Prostate gland (tissue), 2 donors: ENCODE measurements at regions not wholly inside any gene's neighbourhood (a gene's known extent, or its start where the extent isn't known, plus 50 kb on each side); places are given as distances from the start of the nearest gene placed in this dataset.
"Not testable (repeated sequence)": the region's sequence is repeated elsewhere in the genome, so short reads cannot be mapped to it uniquely, and the experiment has no call there.

ENCODE experiments used
- DNase-seq: peaks from one replicate; pipeline ENCODE4 v3.0.0-alpha.2; 2019; ENCODE audit warnings: low spot score
- H3K27ac ChIP-seq, 2 donors: fragments of 200-600 bp; sonication (generic); 2 replicates each; pipeline ENCODE4 v1.5.1; 2017 to 2019
- H3K27me3 ChIP-seq: fragments of 200-600 bp; sonication (generic); replicated peaks from 2 replicates; pipeline ENCODE4 v1.5.1; 2019; ENCODE audit not compliant: insufficient read depth
- H3K36me3 ChIP-seq, 2 donors: fragments of 200-600 bp; sonication (generic); 1 replicate in 1 of 2; 2 replicates in 1 of 2; pipeline versions ENCODE4 v1.5.1 to v1.8.1; 2017 to 2019
- H3K4me1 ChIP-seq: fragments of 200-600 bp; sonication (generic); replicated peaks from 2 replicates; pipeline ENCODE4 v1.5.1; 2019
- H3K4me3 ChIP-seq, 2 donors: fragments of 200-600 bp; sonication (generic); 2 replicates each; pipeline ENCODE4 v1.5.1; 2017 to 2019
- H3K9me3 ChIP-seq: fragments of 200-600 bp; sonication (generic); 2 replicates; pipeline ENCODE4 v1.5.1; 2017
- POLR2A ChIP-seq: fragments of 450-650 bp; IDR thresholded peaks from one replicate; pipeline ENCODE4 v1.6.1; 2016; ENCODE audit warnings: antibody characterized with exemption, mild to moderate bottlenecking
- POLR2AphosphoS5 ChIP-seq: sonication (generic); formaldehyde crosslinking; IDR thresholded peaks from one replicate; pipeline ENCODE4 v1.6.1; 2017; ENCODE audit warnings: antibody characterized with exemption
- WGBS: methylation state at CpG from one replicate; pipeline ENCODE4 v1.1.5; 2018; 5-methylcytosine and 5-hydroxymethylcytosine counted together
- intact Hi-C: fragments of 100-400 bp; cut with DNase I; formaldehyde crosslinking; loops from one replicate; pipeline ENCODE4 v1.14.2; 2022
- TF ChIP-seq, protein P1 (sequence below), 4 experiments: fragments of 200-600 bp in 2 of 4; fragments of 450-650 bp in 2 of 4; sonication (generic) in 2 of 4; IDR thresholded peaks; 1 replicate in 3 of 4; 2 replicates in 1 of 4; pipeline ENCODE4 v1.5.1; 2016 to 2019; ENCODE audit warnings: antibody characterized with exemption in 4 of 4, mild to moderate bottlenecking in 2 of 4, moderate library complexity in 2 of 4

DNA sequence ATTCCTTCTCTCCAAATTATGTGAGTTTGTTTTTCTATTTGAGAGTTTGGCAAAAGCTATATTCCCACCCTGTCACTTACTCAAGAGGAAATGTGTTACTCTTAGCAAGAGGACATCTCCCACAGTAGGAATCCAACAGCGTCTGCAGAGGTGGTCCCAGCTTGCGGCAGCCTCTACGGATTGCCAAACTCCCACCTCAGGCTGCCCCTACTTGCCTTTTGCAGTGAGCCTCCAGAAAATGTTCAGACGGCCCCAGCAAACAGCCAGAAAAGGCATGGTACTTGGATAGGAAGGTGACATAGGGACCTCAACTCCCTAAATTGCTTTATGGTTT is 158.4 kb downstream of the SUCLG1 start:
- intact Hi-C loops = no loop called here
- DNase-seq = no peak
- no peak for TF ChIP-seq POLR2AphosphoS5
- no peak for TF ChIP-seq POLR2A
- TF ChIP-seq, protein P1, sequence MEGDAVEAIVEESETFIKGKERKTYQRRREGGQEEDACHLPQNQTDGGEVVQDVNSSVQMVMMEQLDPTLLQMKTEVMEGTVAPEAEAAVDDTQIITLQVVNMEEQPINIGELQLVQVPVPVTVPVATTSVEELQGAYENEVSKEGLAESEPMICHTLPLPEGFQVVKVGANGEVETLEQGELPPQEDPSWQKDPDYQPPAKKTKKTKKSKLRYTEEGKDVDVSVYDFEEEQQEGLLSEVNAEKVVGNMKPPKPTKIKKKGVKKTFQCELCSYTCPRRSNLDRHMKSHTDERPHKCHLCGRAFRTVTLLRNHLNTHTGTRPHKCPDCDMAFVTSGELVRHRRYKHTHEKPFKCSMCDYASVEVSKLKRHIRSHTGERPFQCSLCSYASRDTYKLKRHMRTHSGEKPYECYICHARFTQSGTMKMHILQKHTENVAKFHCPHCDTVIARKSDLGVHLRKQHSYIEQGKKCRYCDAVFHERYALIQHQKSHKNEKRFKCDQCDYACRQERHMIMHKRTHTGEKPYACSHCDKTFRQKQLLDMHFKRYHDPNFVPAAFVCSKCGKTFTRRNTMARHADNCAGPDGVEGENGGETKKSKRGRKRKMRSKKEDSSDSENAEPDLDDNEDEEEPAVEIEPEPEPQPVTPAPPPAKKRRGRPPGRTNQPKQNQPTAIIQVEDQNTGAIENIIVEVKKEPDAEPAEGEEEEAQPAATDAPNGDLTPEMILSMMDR (IDR thresholded peaks at IDR 0.05) = no peak
- H3K27me3 ChIP-seq = no peaks in the 10 kb centered on the region
- 69% methylated on average over 4 of the region's 4 CpGs for WGBS
- no peaks in the 10 kb centered on the region for H3K36me3 ChIP-seq
- no peaks in the 10 kb centered on the region for H3K4me1 ChIP-seq
- no peak overlapping the region for H3K27ac ChIP-seq
- H3K4me3 ChIP-seq = no peak overlapping the region
- no peaks in the 10 kb centered on the region for H3K9me3 ChIP-seq

DNA sequence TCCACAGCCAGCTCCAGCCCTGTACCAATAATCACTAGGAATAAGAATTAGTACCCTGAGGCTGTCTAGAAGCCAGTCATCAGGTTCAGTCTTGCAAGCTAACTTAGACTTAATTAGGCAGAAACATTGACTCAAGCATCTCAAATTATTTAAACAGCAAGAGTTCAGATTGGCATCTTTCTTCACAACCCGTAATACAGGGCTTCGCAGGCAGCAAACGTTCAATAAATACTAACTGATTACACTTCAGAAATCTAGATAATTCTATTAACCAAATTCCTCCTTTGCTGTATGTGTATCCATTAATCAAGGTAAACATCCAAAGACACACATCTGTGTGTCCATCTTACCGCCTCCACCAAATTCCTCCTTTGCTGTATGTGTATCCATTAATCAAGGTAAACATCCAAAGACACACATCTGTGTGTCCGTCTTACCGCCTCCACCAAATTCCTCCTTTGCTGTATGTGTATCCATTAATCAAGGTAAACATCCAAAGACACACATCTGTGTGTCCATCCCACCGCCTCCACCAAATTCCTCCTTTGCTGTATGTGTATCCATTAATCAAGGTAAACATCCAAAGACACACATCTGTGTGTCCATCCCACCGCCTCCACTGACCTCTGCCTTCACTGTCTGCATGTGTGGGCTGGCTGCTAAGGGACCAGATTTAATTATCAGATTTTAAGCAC is 158.9 kb downstream of the SUCLG1 start:
- intact Hi-C loops, H3K27ac ChIP-seq, H3K4me3 ChIP-seq, H3K4me1 ChIP-seq, H3K27me3 ChIP-seq, H3K36me3 ChIP-seq, H3K9me3 ChIP-seq, DNase-seq: not testable (repeated sequence)
- 56% methylated on average over 8 of the region's 8 CpGs for WGBS

DNA sequence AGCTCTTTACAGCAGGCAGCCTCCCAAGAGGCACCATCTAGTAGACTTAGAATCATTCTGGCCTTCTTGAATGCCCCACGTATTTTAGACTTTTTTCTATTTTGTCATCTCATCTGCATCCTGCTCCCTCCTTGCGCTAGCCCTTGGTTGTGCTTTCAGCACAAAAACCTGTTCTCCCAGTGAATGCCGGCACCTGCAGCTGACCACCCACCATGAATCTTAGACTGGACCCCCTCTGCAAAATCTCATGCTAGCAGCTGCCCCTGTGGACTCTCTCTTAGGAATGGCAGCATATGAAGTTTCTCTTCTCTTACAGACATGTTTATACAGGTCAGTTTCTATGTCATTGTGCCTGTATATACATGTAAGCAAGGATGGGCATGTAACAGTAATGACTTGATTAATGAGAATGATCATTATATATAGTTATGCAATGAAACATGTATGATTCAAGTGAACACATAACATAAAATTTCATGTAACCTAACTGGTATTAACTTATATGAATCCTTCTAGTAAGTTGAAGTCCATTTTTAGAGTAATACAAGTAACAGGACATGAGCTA is 159.8 kb downstream of the SUCLG1 start:
- WGBS = 48% methylated on average over 3 of the region's 3 CpGs
- no peaks in the 10 kb centered on the region for H3K27me3 ChIP-seq
- intact Hi-C loops = no loop called here
- H3K4me3 ChIP-seq = no peak overlapping the region
- TF ChIP-seq, protein P1 (IDR thresholded peaks at IDR 0.05) = no peak
- no peak for TF ChIP-seq POLR2A
- TF ChIP-seq POLR2AphosphoS5 = no peak
- no peak overlapping the region for H3K27ac ChIP-seq
- H3K9me3 ChIP-seq = no peaks in the 10 kb centered on the region
- H3K4me1 ChIP-seq = no peaks in the 10 kb centered on the region
- no peak for DNase-seq
- H3K36me3 ChIP-seq = no peaks in the 10 kb centered on the region

DNA sequence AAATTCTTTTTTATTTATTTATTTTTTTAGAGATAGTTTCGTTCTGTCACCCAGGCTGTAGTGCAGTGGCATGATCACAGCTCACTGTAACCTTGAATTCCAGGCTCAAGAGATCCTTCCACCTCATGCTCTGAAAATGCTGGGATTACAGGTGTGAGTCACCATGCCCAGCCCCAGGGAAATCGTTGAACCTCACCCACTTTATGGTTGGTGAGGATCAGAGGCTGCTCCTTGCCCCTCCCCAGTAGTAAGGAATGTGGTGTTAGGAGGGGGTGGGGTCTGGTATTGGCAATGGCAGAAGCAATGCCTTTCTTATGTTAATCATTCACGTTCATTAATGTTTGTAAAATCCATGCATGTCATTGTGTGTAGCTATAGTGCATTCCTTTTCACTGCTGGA is 161.9 kb downstream of the SUCLG1 start:
- intact Hi-C loops = no loop called here
- TF ChIP-seq POLR2AphosphoS5 (no peak), POLR2A (no peak)
- TF ChIP-seq, protein P1 (IDR thresholded peaks at IDR 0.05) = no peak
- Histone ChIP-seq H3K4me3 (no peak overlapping the region), H3K36me3 (no peaks in the 10 kb centered on the region), H3K4me1 (no peaks in the 10 kb centered on the region), H3K27me3 (no peaks in the 10 kb centered on the region), H3K27ac (no peak overlapping the region), H3K9me3 (no peaks in the 10 kb centered on the region)
- DNase-seq = no peak
- WGBS = 58% methylated on average over 3 of the region's 3 CpGs

DNA sequence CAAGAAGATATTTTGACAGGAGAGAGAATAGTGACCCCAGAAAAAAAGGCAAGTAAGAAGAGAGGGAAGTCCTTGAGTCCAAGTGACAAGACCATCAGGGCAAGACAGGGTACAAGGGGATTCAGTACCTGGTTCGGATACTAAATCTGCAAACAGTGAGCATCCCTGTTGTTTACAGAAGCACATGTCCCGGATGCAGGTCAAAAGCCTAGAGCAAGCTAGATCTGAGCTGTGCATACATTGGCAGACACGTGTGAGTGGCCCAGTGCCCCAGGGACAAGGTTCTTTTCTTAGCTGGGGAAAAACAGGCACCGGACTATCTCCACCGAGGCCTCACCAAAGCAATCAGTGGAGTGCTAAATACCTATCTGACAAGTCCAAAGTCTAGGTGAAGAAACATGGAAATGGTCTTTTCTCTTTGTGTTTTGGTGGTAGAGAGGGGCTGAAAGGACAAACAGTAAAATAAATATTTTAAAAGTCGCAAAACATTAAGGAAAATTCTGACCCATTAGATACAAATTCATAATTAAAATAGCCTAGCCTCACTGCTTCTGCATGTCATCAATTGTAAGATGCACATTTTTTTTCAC is 165.2 kb downstream of the SUCLG1 start:
- TF ChIP-seq POLR2AphosphoS5 (no peak), POLR2A (no peak)
- TF ChIP-seq, protein P1 (IDR thresholded peaks at IDR 0.05) = no peak
- Histone ChIP-seq H3K4me3 (no peak overlapping the region), H3K27ac (no peak overlapping the region), H3K9me3 (no peaks in the 10 kb centered on the region), H3K27me3 (no peaks in the 10 kb centered on the region), H3K36me3 (no peaks in the 10 kb centered on the region), H3K4me1 (no peaks in the 10 kb centered on the region)
- DNase-seq = no peak
- WGBS = 81% methylated on average over 6 of the region's 6 CpGs
- intact Hi-C loops = no loop called here
